ENCODE measurements at regions not wholly inside any gene's neighbourhood (a gene's known extent, or its start where the extent isn't known, plus 50 kb on each side); places are given as distances from the start of the nearest gene placed in this dataset.

DNA sequence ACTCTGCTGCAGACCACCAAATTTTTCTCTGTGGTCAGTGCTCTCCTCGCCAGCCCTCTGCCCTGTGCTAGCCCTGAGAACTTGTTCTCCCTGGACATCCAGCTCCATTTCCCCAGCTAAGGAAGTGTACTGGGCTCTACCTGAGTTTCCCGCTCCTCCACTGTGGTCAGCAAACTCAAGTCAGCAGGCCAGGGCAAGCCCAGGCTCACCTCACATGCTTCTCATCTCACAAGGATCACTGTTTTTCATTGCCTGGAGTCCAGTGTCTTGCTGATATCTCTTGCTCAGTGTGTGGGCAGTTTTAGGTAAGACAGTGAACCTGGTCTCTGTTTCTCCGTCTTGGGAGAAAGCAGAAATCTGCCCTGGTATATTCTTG is 201.4 kb downstream of the FOXO1 start:
- TF ChIP-seq, protein P1, sequence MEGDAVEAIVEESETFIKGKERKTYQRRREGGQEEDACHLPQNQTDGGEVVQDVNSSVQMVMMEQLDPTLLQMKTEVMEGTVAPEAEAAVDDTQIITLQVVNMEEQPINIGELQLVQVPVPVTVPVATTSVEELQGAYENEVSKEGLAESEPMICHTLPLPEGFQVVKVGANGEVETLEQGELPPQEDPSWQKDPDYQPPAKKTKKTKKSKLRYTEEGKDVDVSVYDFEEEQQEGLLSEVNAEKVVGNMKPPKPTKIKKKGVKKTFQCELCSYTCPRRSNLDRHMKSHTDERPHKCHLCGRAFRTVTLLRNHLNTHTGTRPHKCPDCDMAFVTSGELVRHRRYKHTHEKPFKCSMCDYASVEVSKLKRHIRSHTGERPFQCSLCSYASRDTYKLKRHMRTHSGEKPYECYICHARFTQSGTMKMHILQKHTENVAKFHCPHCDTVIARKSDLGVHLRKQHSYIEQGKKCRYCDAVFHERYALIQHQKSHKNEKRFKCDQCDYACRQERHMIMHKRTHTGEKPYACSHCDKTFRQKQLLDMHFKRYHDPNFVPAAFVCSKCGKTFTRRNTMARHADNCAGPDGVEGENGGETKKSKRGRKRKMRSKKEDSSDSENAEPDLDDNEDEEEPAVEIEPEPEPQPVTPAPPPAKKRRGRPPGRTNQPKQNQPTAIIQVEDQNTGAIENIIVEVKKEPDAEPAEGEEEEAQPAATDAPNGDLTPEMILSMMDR (IDR thresholded peaks at IDR 0.05): no peak
- ATAC-seq (ENCODE audit: low read depth): no peak
- no peak for DNase-seq
- Mint-ChIP-seq H3K36me3 (ENCODE audit: low read depth) (no peaks in the 10 kb centered on the region), H3K27ac (no peak overlapping the region), H3K27me3 (no peaks in the 10 kb centered on the region), H3K4me3 (no peak overlapping the region), H3K9me3 (no peaks in the 10 kb centered on the region), H3K4me1 (peaks cover 31% of the 10 kb centered on the region)
- ChIA-PET CTCF (no interaction called here), POLR2A (interaction anchor here (1.1 kb wide), 1 partner anchor 199 kb away, joined by 3 read pairs; no protein-coding TSS in a partner anchor)
- intact Hi-C loops (cut with micrococcal nuclease): no loop called here

DNA sequence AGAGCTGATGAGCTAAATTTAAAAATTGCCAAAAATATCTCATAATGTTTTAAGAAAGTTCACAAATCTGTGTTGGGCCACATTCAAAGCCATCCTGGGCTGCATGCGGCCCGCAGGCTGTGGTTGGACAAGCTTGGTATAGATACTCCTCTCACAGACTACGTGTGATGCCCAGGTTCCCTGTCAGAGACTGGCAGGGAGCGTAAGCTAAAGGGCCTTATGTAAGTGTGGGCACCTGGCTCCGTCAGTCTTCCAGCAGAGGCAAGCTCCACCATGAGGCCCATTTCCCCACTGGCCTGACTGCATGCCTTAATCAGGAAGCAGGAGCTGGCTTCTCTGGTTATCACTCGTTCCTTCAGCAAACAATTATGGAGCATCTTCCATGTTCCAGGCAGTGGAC is 200.2 kb downstream of the FOXO1 start:
- ATAC-seq (ENCODE audit: low read depth) (no peak), DNase-seq (no peak)
- TF ChIP-seq, protein P1 (IDR thresholded peaks at IDR 0.05): no peak
- H3K27ac Mint-ChIP-seq: no peak overlapping the region
- H3K27me3 Mint-ChIP-seq: no peaks in the 10 kb centered on the region
- intact Hi-C loops (cut with micrococcal nuclease): no loop called here
- H3K4me1 Mint-ChIP-seq: peaks cover 31% of the 10 kb centered on the region
- no peaks in the 10 kb centered on the region for H3K9me3 Mint-ChIP-seq
- H3K36me3 Mint-ChIP-seq (ENCODE audit: low read depth): no peaks in the 10 kb centered on the region
- ChIA-PET POLR2A (no interaction called here), CTCF (no interaction called here)
- H3K4me3 Mint-ChIP-seq: no peak overlapping the region

DNA sequence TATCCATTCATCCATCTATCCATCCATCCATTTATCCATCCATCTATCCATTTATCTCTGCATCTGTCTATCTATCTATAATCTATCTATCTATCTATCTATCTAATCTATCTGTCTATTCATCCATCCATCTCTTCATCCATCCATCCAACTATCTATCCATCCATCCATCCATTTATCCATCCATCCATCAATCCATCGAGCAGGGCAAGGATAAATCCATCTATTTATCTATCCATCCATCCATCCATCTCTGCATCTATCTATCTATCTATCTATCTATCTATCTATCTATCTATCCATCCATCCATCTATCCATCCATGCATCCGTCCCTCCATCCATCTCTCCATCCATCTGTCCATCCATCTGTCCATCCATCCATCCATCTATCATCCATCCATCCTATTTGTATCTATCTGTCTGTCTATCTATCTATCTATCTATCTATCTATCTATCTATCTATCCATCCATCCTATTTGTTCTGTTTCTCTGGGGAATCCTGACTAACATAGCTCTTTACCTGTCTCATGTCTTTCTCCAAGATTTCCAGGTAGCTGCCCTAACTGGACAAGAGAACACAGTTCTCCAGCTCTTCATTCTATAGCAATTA is 198.1 kb downstream of the FOXO1 start:
- POLR2A ChIA-PET: no interaction called here
- Mint-ChIP-seq H3K9me3 (no peaks in the 10 kb centered on the region), H3K4me1 (peaks cover 31% of the 10 kb centered on the region), H3K27ac (no peak overlapping the region), H3K36me3 (ENCODE audit: low read depth) (no peaks in the 10 kb centered on the region), H3K27me3 (no peaks in the 10 kb centered on the region), H3K4me3 (no peak overlapping the region)
- TF ChIP-seq, protein P1 (IDR thresholded peaks at IDR 0.05): no peak
- intact Hi-C loops (cut with micrococcal nuclease): no loop called here
- ATAC-seq (ENCODE audit: low read depth) (no peak), DNase-seq (no peak)
- CTCF ChIA-PET: interaction anchor here (0.7 kb wide), 1 partner anchor 10 kb away, joined by 3 read pairs; no protein-coding TSS in a partner anchor

DNA sequence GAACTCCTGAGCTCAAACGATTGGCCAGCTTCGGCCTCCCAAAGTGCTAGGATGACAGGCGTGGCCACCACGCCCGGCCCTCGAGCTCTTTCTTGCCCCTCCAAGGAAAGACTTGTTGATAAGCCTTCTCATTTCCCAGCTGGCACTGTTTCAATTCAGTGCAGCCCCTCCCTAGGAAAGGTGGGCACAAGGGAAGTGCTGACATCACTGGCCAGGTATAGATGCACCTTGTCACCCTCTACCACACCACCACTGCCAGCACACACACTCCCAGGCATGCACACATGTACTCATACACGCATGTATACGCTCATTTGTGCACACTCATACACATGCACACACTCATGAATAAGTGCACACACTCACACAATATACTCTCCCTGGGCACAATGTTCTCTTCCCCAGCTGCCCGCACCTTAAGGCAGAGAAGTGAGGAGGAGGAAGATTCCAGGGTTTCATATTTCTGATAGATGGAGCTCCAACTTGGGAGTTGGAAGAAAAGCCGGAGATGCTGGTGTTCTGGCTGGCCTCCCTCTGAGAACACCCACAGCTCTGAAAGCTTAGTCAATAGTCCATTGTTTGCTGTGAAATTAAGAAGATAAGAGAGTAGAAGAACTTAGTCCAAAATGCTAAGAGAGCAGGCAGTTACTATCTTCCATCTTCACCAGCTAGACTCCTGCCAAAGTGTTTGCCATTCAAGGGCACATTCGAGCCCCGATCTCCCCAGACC is 196.7 kb downstream of the FOXO1 start:
- ChIA-PET CTCF (no interaction called here), POLR2A (no interaction called here)
- ATAC-seq (ENCODE audit: low read depth): no peak
- Mint-ChIP-seq H3K36me3 (ENCODE audit: low read depth) (no peaks in the 10 kb centered on the region), H3K27ac (no peak overlapping the region), H3K27me3 (no peaks in the 10 kb centered on the region), H3K4me1 (peaks cover 18% of the 10 kb centered on the region), H3K4me3 (no peak overlapping the region), H3K9me3 (no peaks in the 10 kb centered on the region)
- no peak for DNase-seq
- TF ChIP-seq, protein P1 (IDR thresholded peaks at IDR 0.05): no peak
- intact Hi-C loops (cut with micrococcal nuclease): no loop called here

DNA sequence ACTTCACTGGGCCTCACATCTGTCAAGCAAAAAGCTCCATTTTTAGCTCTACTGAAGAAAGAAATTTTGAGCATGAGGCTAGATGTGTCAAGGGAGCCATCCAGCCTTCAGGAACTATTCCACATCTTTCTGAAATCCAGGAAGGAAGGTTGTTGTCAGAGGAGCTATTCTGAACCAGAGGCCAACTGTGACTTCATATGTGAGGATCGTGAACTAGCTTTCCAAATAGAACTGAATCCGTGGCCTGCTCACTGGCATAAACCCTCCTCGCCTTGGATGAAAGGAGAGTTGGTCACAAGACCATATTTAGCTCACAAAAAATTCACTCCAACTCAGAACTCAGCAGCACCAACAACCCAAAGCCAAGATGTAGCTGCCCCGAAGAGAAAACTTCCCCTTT is 195.8 kb downstream of the FOXO1 start:
- ChIA-PET POLR2A (no interaction called here), CTCF (no interaction called here)
- peaks cover 12% of the 10 kb centered on the region for H3K4me1 Mint-ChIP-seq
- TF ChIP-seq, protein P1 (IDR thresholded peaks at IDR 0.05): no peak
- intact Hi-C loops (cut with micrococcal nuclease): no loop called here
- H3K9me3 Mint-ChIP-seq: no peaks in the 10 kb centered on the region
- H3K4me3 Mint-ChIP-seq: no peak overlapping the region
- no peak overlapping the region for H3K27ac Mint-ChIP-seq
- no peaks in the 10 kb centered on the region for H3K27me3 Mint-ChIP-seq
- DNase-seq (no peak), ATAC-seq (ENCODE audit: low read depth) (no peak)
- H3K36me3 Mint-ChIP-seq (ENCODE audit: low read depth): no peaks in the 10 kb centered on the region
